ENCODE measurements at regions not wholly inside any gene's neighbourhood (a gene's known extent, or its start where the extent isn't known, plus 50 kb on each side); places are given as distances from the start of the nearest gene placed in this dataset.
"Not testable (repeated sequence)": the region's sequence is repeated elsewhere in the genome, so short reads cannot be mapped to it uniquely, and the experiment has no call there.

GRCh38 chrX:121365572-121366161, 318.3 kb downstream of the GLUD2 start:
- no peaks in the 10 kb centered on the region for H3K36me3 Mint-ChIP-seq (ENCODE audit: low read depth)
- DNase-seq (ENCODE audit: low spot score): no peak
- H3K4me1 Mint-ChIP-seq (ENCODE audit: low read depth): no peaks in the 10 kb centered on the region
- H3K27me3 Mint-ChIP-seq (ENCODE audit: low read depth): no peaks in the 10 kb centered on the region
- peaks cover 3% of the 10 kb centered on the region for H3K9me3 Mint-ChIP-seq
- no peak overlapping the region for H3K27ac Mint-ChIP-seq
- no peak overlapping the region for H3K4me3 Mint-ChIP-seq

- H3K4me1 Mint-ChIP-seq (ENCODE audit: low read depth): no peaks in the 10 kb centered on the region
- no peaks in the 10 kb centered on the region for H3K9me3 Mint-ChIP-seq
- no peaks in the 10 kb centered on the region for H3K36me3 Mint-ChIP-seq (ENCODE audit: low read depth)
- DNase-seq (ENCODE audit: low spot score): no peak
- H3K4me3 Mint-ChIP-seq: no peak overlapping the region
- H3K27ac Mint-ChIP-seq: no peak overlapping the region
- H3K27me3 Mint-ChIP-seq (ENCODE audit: low read depth): no peaks in the 10 kb centered on the region
Observed at GRCh38 chrX:121374471-121374870, 327.1 kb downstream of the GLUD2 start.

GRCh38 chrX:121381915-121382314, 334.5 kb downstream of the GLUD2 start:
- not testable (repeated sequence) for H3K27me3 Mint-ChIP-seq (ENCODE audit: low read depth); H3K27ac Mint-ChIP-seq; H3K4me1 Mint-ChIP-seq (ENCODE audit: low read depth); H3K9me3 Mint-ChIP-seq; DNase-seq (ENCODE audit: low spot score); H3K4me3 Mint-ChIP-seq; H3K36me3 Mint-ChIP-seq (ENCODE audit: low read depth)

- Mint-ChIP-seq H3K4me3 (no peak overlapping the region), H3K36me3 (ENCODE audit: low read depth) (no peaks in the 10 kb centered on the region), H3K27me3 (ENCODE audit: low read depth) (no peaks in the 10 kb centered on the region), H3K27ac (no peak overlapping the region), H3K9me3 (no peaks in the 10 kb centered on the region), H3K4me1 (ENCODE audit: low read depth) (no peaks in the 10 kb centered on the region)
- no peak for DNase-seq (ENCODE audit: low spot score)
Observed at GRCh38 chrX:121389976-121390714, 342.7 kb downstream of the GLUD2 start.

- Mint-ChIP-seq H3K36me3 (ENCODE audit: low read depth) (no peaks in the 10 kb centered on the region), H3K4me1 (ENCODE audit: low read depth) (no peaks in the 10 kb centered on the region), H3K27ac (no peak overlapping the region)
Observed at GRCh38 chrX:121405826-121406225, 358.4 kb downstream of the GLUD2 start.

GRCh38 chrX:121407627-121408026, 360.2 kb downstream of the GLUD2 start:
- Mint-ChIP-seq H3K27ac (no peak overlapping the region), H3K36me3 (ENCODE audit: low read depth) (no peaks in the 10 kb centered on the region), H3K27me3 (ENCODE audit: low read depth) (no peaks in the 10 kb centered on the region), H3K9me3 (no peaks in the 10 kb centered on the region), H3K4me3 (no peak overlapping the region), H3K4me1 (ENCODE audit: low read depth) (no peaks in the 10 kb centered on the region)
- no peak for DNase-seq (ENCODE audit: low spot score)

More at GRCh38 chrX:121405826-121406225, 358.4 kb downstream of the GLUD2 start:
- DNase-seq (ENCODE audit: low spot score): no peak
- no peaks in the 10 kb centered on the region for H3K27me3 Mint-ChIP-seq (ENCODE audit: low read depth)
- no peaks in the 10 kb centered on the region for H3K9me3 Mint-ChIP-seq
- H3K4me3 Mint-ChIP-seq: no peak overlapping the region

GRCh38 chrX:121431514-121431913, 384.1 kb downstream of the GLUD2 start:
- H3K36me3 Mint-ChIP-seq (ENCODE audit: low read depth); H3K4me3 Mint-ChIP-seq; H3K27ac Mint-ChIP-seq; DNase-seq (ENCODE audit: low spot score); H3K4me1 Mint-ChIP-seq (ENCODE audit: low read depth); H3K27me3 Mint-ChIP-seq (ENCODE audit: low read depth); H3K9me3 Mint-ChIP-seq: not testable (repeated sequence)

GRCh38 chrX:121433289-121433688, 385.9 kb downstream of the GLUD2 start:
- no peaks in the 10 kb centered on the region for H3K4me1 Mint-ChIP-seq (ENCODE audit: low read depth)
- no peak overlapping the region for H3K27ac Mint-ChIP-seq

GRCh38 chrX:121437666-121438065, 390.3 kb downstream of the GLUD2 start:
- H3K4me3 Mint-ChIP-seq; H3K27ac Mint-ChIP-seq; H3K36me3 Mint-ChIP-seq (ENCODE audit: low read depth); DNase-seq (ENCODE audit: low spot score); H3K27me3 Mint-ChIP-seq (ENCODE audit: low read depth); H3K9me3 Mint-ChIP-seq; H3K4me1 Mint-ChIP-seq (ENCODE audit: low read depth): not testable (repeated sequence)

More at GRCh38 chrX:121433289-121433688, 385.9 kb downstream of the GLUD2 start:
- Mint-ChIP-seq H3K27me3 (ENCODE audit: low read depth) (no peaks in the 10 kb centered on the region), H3K36me3 (ENCODE audit: low read depth) (no peaks in the 10 kb centered on the region), H3K4me3 (no peak overlapping the region), H3K9me3 (no peaks in the 10 kb centered on the region)
- DNase-seq (ENCODE audit: low spot score): no peak

GRCh38 chrX:121455890-121456289, 408.5 kb downstream of the GLUD2 start:
- no peak for DNase-seq (ENCODE audit: low spot score)
- no peaks in the 10 kb centered on the region for H3K27me3 Mint-ChIP-seq (ENCODE audit: low read depth)
- no peaks in the 10 kb centered on the region for H3K36me3 Mint-ChIP-seq (ENCODE audit: low read depth)
- H3K4me3 Mint-ChIP-seq: no peak overlapping the region
- no peak overlapping the region for H3K27ac Mint-ChIP-seq
- no peaks in the 10 kb centered on the region for H3K9me3 Mint-ChIP-seq
- no peaks in the 10 kb centered on the region for H3K4me1 Mint-ChIP-seq (ENCODE audit: low read depth)

GRCh38 chrX:121456315-121456714, 408.9 kb downstream of the GLUD2 start:
- H3K27me3 Mint-ChIP-seq (ENCODE audit: low read depth): no peaks in the 10 kb centered on the region
- H3K9me3 Mint-ChIP-seq: no peaks in the 10 kb centered on the region
- H3K4me3 Mint-ChIP-seq: no peak overlapping the region
- no peak for DNase-seq (ENCODE audit: low spot score)
- H3K27ac Mint-ChIP-seq: no peak overlapping the region
- H3K36me3 Mint-ChIP-seq (ENCODE audit: low read depth): no peaks in the 10 kb centered on the region
- H3K4me1 Mint-ChIP-seq (ENCODE audit: low read depth): no peaks in the 10 kb centered on the region

- Mint-ChIP-seq H3K4me1 (ENCODE audit: low read depth) (no peaks in the 10 kb centered on the region), H3K27ac (no peak overlapping the region), H3K4me3 (no peak overlapping the region), H3K27me3 (ENCODE audit: low read depth) (no peaks in the 10 kb centered on the region), H3K9me3 (no peaks in the 10 kb centered on the region), H3K36me3 (ENCODE audit: low read depth) (no peaks in the 10 kb centered on the region)
- no peak for DNase-seq (ENCODE audit: low spot score)
Observed at GRCh38 chrX:121457096-121457495, 409.7 kb downstream of the GLUD2 start.

- no peaks in the 10 kb centered on the region for H3K9me3 Mint-ChIP-seq
Observed at GRCh38 chrX:121479406-121479805, 432.0 kb downstream of the GLUD2 start.

GRCh38 chrX:121496966-121497365, 449.6 kb downstream of the GLUD2 start:
- DNase-seq (ENCODE audit: low spot score): no peak
- Mint-ChIP-seq H3K36me3 (ENCODE audit: low read depth) (no peaks in the 10 kb centered on the region), H3K27ac (no peak overlapping the region), H3K9me3 (no peaks in the 10 kb centered on the region), H3K4me3 (no peak overlapping the region), H3K27me3 (ENCODE audit: low read depth) (no peaks in the 10 kb centered on the region), H3K4me1 (ENCODE audit: low read depth) (no peaks in the 10 kb centered on the region)

More at GRCh38 chrX:121479406-121479805, 432.0 kb downstream of the GLUD2 start:
- Mint-ChIP-seq H3K4me1 (ENCODE audit: low read depth) (no peaks in the 10 kb centered on the region), H3K4me3 (no peak overlapping the region), H3K27me3 (ENCODE audit: low read depth) (no peaks in the 10 kb centered on the region), H3K27ac (no peak overlapping the region), H3K36me3 (ENCODE audit: low read depth) (no peaks in the 10 kb centered on the region)
- no peak for DNase-seq (ENCODE audit: low spot score)

- Mint-ChIP-seq H3K36me3 (ENCODE audit: low read depth) (no peaks in the 10 kb centered on the region), H3K27ac (no peak overlapping the region), H3K27me3 (ENCODE audit: low read depth) (no peaks in the 10 kb centered on the region), H3K9me3 (no peaks in the 10 kb centered on the region), H3K4me3 (no peak overlapping the region), H3K4me1 (ENCODE audit: low read depth) (no peaks in the 10 kb centered on the region)
- DNase-seq (ENCODE audit: low spot score): no peak
Observed at GRCh38 chrX:121504153-121504552, 456.7 kb downstream of the GLUD2 start.

Data from T-helper 2 cell treated with Interferon-gamma antibody and Interleukin-4, amounts not matched to agents 5 μg/mL and 100 μg/mL, for 36 hours (primary cell).